M059J (cell line): ENCODE measurements at regions not wholly inside any gene's neighbourhood (a gene's known extent, or its start where the extent isn't known, plus 50 kb on each side); places are given as distances from the start of the nearest gene placed in this dataset.

ENCODE experiments used
- DNase-seq: peaks from one replicate; pipeline ENCODE4 v3.0.0-alpha.2; 2012; ENCODE audit warnings: low read depth

DNA sequence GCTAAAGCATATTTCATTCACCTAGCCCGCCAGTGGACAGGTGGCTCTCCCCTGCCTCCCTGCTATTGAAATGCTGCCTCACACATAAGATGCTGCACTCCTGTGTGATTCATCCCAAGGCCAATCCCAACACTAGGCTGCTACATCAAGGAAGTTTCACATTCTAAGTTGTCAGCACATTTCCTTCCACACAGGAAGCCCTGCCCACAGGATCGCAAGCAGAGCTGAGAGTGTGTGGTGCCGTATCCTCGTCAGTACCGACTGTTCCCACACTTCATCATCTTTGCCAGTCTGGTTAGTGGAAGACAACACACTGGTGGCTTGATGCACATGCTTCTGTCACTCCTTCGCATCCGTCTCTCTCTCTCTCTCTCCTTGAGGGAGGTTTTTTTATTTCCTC lies 194.3 kb upstream of the PPP2R2D start:
- no peak for DNase-seq

- DNase-seq: no peak
Observed at GRCh38 chr10:131706952-131707351, 193.9 kb upstream of the PPP2R2D start.

GRCh38 chr10:131708225-131708880 lies 192.5 kb upstream of the PPP2R2D start:
- no peak for DNase-seq

GRCh38 chr10:131710142-131710861 lies 190.5 kb upstream of the PPP2R2D start:
- DNase-seq: no peak

DNA sequence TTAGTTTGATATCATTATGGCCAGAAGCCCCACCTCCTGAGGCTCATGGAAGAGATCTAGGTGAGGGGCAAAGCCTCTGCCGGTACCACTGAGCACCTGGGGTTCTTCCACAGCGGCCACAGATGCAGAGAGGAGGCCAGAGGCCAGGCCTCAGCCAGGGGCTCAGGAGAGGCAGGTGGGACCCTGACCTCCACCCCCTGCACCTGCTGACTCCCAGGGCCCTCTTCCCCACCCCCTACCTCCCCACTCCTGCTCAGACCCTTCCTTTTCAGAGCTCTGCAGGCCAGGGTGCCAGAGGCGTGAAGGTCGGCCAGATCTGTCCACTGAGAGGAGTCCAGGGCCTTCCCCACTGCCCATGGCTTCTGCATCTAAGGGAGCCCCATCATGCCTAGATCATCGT lies 178.7 kb upstream of the PPP2R2D start:
- no peak for DNase-seq

GRCh38 chr10:131722525-131723264 lies 178.1 kb upstream of the PPP2R2D start:
- no peak for DNase-seq

DNA sequence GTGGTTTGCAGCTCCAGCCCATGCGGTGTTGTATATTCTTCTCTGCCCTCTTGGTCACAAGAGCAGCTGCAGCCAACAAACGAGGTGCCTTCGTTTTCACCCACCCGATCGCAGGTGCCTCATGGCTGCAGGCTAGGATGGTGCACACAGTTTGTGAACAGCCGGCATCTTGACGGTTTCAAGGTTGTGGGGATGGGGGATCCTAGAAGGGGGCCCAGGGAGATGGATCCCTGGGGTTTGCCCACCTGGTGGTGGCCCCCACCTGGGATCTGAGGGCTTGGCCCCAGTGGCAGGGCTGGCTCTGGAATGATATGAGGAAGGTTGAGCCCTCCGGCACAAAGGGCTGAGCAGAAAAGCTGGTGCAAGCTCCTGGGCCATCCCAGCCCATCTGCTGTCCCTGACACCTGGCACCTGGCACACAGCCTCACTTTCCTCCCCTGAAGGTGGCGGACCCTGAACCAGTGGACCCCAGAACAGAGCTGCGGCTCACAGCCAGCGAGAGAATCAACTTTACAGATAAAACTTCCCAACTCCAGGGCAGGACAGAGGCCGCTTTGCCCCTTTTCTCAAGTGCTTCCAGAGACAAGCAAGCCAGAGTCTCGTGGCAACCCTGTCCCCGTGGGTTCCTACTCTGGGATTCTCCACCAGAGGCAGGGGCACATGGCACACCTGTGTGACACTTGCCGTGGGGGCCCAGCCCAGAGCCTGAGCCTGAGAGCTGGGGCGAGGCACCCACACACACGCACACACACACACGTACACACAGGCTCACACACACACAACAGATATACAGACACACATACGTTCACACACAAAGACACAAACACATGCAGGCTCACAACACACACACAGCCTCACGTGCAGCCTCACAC lies 177.3 kb upstream of the PPP2R2D start:
- DNase-seq: no peak

DNA sequence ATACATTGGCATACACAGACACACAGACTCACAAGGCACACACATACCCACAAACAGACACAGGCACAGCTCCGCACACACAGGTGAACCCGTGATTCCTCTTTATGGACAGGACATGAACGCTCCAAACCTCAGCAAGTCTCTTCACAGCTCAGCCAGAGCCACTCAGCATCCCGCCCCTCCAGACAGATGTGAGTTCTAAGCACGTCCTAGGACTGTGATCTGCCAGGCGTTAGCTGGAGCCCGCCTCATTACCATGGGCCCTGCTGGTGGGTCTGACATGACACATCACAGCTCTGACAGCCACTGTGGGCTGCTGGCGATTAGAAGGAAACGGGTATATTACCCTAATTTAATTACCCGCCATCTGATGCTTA lies 176.7 kb upstream of the PPP2R2D start:
- DNase-seq: no peak

DNA sequence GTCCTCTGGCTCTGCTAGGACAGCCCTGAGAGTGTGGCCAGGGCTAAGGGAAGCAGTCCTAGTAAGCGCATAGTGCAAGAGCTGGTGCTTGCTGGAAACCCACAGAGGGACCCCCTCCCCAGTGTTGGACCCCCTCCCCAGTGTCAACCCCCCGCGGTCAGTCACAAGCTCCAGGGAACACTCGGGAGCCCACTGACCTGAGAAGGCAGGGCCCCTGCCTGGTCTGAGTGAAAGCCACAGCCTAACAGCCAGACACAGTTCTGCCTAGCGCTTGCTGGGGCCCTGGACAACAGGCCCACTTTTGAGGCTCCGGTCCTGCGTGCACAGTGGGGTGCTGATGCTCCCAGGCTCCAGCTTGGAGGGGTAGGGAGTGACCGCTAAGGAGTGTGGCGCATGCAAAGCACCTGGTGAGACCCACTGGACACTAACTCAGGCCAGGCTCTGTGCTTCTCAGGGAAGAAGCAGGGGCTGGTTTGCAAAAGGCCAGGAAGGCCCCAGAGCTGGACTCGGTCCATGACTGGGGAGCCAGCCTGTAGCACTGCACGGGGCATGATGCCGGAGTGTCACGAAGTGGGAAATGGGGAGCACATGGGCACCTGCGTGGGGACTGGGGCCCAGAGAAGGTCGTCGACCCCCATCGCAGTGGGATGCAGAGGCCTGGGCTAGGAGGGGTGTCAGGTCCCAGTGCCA lies 175.8 kb upstream of the PPP2R2D start:
- no peak for DNase-seq

GRCh38 chr10:131725581-131726069 lies 175.2 kb upstream of the PPP2R2D start:
- DNase-seq: no peak

DNA sequence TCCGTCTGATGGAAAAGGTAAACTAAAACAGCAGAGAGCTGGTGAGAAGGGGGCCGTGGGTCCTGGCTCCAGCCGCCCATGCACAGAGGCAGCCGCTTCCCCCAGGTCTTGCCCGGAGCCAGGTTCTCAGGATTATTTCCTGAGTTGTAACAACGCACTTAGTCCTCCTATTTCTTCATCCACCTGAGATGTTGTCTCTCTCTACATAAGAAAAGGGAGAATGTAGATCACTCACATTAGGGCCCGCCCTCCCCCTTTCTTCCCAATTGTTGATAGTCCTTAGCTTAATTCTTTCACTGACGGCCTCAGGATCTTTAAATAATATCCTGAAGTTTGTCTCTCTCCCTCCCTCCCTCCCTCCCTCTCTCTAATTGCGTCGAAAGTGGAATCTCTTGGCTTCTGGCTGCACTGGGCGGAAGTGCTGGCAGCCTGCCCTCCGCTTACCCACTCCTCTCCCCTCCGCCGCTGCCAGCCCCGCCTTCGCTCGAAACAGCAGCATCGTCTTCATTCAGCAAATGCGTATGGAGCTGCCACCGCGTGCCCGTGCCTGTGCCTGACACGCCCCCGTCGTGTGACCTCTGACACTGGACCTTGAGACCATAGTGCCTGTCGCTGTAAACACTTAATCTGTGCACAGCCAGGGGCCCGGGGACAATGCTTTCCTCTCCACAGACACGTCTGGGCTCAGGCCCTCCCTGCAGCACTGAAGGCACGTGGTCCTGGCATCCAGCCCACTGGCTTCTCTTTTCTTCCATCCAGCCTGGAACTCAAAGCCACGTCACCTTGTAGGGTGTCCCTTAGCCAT lies 174.5 kb upstream of the PPP2R2D start:
- DNase-seq: no peak

DNA sequence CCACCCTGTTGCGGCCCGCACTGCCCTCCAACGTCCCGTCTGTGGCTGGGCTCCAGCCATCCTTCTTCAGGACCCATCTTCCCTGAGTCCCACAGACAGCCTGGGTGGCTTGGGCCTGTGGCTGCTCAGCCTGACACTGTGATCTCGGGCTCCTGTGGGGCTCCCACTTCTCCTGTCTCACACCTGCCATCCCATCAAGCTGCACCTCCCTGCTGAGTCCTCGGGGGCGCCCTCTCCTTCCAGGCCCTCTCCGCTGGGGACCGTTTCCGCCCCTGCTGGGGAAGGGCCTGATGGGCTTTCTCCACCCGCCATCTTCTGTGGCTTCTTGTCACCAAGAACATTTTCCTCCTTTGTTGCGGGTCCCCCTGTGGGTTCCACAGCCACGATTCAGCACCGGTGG lies 173.8 kb upstream of the PPP2R2D start:
- DNase-seq: no peak

GRCh38 chr10:131727560-131727959 lies 173.2 kb upstream of the PPP2R2D start:
- no peak for DNase-seq

- no peak for DNase-seq
Observed at GRCh38 chr10:131728286-131729228, 172.3 kb upstream of the PPP2R2D start.

- DNase-seq: no peak
Observed at GRCh38 chr10:131729361-131729760, 171.4 kb upstream of the PPP2R2D start.

DNA sequence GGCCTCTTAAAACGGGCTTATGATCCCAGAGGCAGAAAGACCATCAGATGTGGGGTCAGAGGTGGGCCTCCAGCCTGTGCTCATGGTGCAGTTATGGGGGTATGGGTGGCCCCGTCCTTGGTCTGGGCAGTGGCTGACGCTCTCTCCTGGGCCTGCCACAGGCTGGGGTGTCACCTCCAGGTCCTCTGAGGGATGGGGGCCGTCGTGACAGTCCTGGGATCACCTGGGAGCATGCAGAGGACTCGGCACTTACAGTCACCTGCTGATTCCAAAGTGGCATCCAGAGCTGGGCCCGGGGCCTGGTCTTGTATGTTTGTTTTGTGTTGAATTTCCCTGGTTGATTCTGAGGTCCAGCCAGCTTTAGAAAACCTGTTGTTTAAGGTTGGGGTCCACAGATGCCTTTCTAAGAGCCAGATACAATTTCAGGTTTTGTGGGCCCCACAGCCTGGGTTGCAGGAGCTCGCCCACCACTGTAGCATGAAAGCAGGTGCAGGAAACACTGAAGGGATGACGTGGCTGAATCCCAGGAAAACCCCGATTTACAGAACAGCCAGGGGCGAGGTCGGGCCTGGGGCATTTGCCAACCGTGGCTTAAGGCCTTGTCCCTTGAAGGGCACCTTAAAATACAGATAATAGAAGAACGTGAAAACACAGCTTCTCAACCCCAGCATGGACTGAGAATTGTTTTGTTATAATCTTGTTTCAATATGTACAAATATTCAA lies 170.7 kb upstream of the PPP2R2D start:
- no peak for DNase-seq

GRCh38 chr10:131730771-131731497 lies 169.9 kb upstream of the PPP2R2D start:
- DNase-seq: no peak
